Left ventricle myocardium inferior (tissue), 1 donor: ENCODE measurements at regions not wholly inside any gene's neighbourhood (a gene's known extent, or its start where the extent isn't known, plus 50 kb on each side); places are given as distances from the start of the nearest gene placed in this dataset.

Experiments
- DNase-seq: peaks from one replicate; pipeline ENCODE4 v3.0.0-alpha.2; 2020
- H3K27ac ChIP-seq: fragments of 200-600 bp; replicated peaks from 2 replicates; pipeline ENCODE4 v1.8.0; 2021
- H3K27me3 ChIP-seq: fragments of 200-600 bp; 2 replicates; pipeline ENCODE4 v1.8.0; 2021; ENCODE audit warnings: low read depth
- H3K36me3 ChIP-seq: fragments of 200-600 bp; 2 replicates; pipeline ENCODE4 v1.8.0; 2021
- H3K4me1 ChIP-seq: fragments of 200-600 bp; 2 replicates; pipeline ENCODE4 v1.8.0; 2021
- H3K4me3 ChIP-seq: fragments of 200-600 bp; 2 replicates; pipeline ENCODE4 v1.8.0; 2021; ENCODE audit warnings: mild to moderate bottlenecking, moderate library complexity
- H3K9me3 ChIP-seq: fragments of 200-600 bp; replicated peaks from 2 replicates; pipeline ENCODE4 v1.8.0; 2021
- intact Hi-C: fragments of 100-400 bp; cut with micrococcal nuclease; formaldehyde crosslinking; loops from one replicate; pipeline ENCODE4 v1.11.0; 2022
- TF ChIP-seq, protein P1 (sequence below): fragments of 200-600 bp; IDR thresholded peaks from 2 replicates; pipeline ENCODE4 v1.8.0; 2021; ENCODE audit warnings: antibody characterized with exemption, mild to moderate bottlenecking, borderline replicate concordance
- donor health status: DM: no; HTN: yes; CAD: no; lungs with severe emphysema.

DNA sequence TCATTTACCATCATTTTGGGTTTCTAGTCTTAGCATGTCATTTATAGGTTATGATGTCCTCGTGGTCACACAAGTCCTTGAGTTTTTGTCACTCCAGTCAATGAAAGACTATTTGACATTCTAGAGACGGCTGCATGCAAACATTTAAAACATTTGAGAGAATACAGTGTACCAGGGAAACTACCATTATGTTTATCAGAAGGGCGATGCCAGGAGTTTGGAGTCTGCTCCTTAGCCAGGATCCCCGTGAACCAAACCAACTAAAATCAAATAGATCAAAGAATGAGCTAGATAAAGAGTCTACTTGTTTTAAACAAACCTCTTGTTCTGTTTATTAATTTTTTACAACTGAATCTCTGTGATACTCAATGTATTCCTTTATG lies 122.6 kb downstream of the OLIG3 start:
- no peaks in the 10 kb centered on the region for H3K9me3 ChIP-seq
- no peak for DNase-seq
- intact Hi-C loops: no loop called here
- no peak overlapping the region for H3K4me3 ChIP-seq
- no peaks in the 10 kb centered on the region for H3K27me3 ChIP-seq
- TF ChIP-seq, protein P1, sequence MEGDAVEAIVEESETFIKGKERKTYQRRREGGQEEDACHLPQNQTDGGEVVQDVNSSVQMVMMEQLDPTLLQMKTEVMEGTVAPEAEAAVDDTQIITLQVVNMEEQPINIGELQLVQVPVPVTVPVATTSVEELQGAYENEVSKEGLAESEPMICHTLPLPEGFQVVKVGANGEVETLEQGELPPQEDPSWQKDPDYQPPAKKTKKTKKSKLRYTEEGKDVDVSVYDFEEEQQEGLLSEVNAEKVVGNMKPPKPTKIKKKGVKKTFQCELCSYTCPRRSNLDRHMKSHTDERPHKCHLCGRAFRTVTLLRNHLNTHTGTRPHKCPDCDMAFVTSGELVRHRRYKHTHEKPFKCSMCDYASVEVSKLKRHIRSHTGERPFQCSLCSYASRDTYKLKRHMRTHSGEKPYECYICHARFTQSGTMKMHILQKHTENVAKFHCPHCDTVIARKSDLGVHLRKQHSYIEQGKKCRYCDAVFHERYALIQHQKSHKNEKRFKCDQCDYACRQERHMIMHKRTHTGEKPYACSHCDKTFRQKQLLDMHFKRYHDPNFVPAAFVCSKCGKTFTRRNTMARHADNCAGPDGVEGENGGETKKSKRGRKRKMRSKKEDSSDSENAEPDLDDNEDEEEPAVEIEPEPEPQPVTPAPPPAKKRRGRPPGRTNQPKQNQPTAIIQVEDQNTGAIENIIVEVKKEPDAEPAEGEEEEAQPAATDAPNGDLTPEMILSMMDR: no peak
- no peak overlapping the region for H3K27ac ChIP-seq
- no peaks in the 10 kb centered on the region for H3K36me3 ChIP-seq
- H3K4me1 ChIP-seq: no peaks in the 10 kb centered on the region

DNA sequence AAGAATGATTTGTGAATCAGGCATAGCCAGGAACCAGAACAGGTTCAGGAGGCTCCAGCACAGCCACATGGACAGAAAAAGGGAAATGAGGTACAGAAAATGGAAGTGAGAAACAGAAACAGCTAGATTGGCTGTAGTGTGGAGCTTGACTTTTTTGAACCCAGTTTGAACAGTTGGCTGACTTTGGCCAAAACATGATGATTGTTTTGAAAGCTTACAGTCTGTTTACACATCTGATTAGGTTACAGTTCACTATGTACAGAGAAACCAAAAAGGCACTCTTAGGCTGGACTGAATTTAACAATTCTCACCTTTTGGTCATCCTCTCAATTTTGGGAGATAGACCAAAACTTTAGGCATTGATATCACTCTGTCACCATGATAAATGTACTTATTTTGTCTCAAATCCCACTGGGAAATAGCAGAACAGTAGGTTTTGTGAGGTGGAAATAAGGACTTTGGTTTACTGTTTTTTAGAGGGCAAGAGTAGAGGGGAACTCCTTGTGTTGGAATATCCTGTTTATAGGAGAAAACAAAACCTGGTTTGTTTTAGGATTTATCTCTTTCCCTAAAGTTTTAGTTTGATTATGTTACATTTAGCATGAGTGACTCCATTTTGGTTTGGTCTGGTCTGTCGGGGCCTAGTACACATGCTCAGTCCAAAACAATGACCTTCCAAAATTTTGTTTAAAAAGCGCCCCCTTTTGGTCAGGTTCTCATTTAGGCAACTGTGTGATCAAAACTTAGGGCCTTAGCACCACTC lies 123.1 kb downstream of the OLIG3 start:
- no peak for DNase-seq
- no peak overlapping the region for H3K4me3 ChIP-seq
- H3K27ac ChIP-seq: no peak overlapping the region
- intact Hi-C loops: no loop called here
- H3K36me3 ChIP-seq: no peaks in the 10 kb centered on the region
- no peaks in the 10 kb centered on the region for H3K4me1 ChIP-seq
- no peaks in the 10 kb centered on the region for H3K9me3 ChIP-seq
- no peaks in the 10 kb centered on the region for H3K27me3 ChIP-seq
- TF ChIP-seq, protein P1: no peak

DNA sequence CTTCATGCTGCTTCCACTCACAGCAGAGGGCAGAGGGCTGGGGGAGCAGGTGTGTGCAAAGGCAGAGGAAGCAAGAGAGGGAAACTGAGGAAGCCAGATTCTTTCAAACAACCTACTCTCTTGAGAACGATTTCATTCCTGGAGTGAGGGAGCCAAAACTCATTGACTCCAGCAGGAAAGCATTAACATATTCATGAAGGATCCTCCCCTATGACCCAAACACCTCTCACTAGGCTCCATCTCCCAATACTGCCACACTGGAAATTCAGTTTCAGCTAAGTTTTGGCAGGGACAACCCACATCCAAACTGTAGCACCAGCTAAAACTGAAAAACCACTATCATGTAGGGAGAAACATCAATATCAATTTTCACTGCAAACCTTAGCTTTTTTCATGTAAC lies 125.1 kb downstream of the OLIG3 start:
- no peaks in the 10 kb centered on the region for H3K36me3 ChIP-seq
- H3K27me3 ChIP-seq: no peaks in the 10 kb centered on the region
- no peaks in the 10 kb centered on the region for H3K4me1 ChIP-seq
- DNase-seq: no peak
- TF ChIP-seq, protein P1: no peak
- H3K9me3 ChIP-seq: no peaks in the 10 kb centered on the region
- intact Hi-C loops: no loop called here
- no peak overlapping the region for H3K27ac ChIP-seq
- no peak overlapping the region for H3K4me3 ChIP-seq

DNA sequence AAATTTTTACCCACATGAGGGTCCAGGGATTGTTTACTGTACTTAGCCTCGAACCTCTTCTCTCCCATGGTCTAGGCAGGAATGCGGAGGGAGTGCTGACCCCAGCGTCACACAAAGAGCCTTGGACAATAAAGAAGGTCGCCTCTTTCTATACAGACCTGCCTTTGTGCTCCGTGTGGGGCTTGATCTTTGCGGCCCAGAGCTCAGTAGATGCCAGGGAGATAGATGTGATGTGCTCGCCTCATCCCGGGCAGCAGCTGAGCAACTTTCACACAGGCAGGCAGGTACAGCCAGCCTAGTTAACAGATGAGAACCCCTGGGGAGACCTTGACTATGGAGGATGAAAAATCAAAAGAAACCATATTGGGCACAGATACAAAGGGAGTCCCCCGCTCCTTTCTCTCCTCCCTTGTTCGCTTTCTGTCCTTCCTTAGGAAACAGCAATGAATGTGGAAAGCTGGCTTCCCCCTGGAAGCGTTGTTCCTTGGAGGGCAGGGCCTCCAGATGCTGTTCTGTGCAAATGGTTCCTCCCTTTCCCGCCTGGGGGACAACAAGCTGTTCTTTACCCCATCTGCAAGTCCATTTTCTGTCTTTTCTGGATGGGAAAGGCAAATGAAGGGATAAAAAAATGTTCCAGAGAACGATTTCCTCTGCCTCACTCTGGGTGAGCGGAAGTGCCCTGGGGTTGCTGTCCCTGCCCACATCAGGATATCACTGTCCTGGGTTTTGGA lies 128.3 kb downstream of the OLIG3 start:
- TF ChIP-seq, protein P1: no peak
- H3K36me3 ChIP-seq: no peaks in the 10 kb centered on the region

DNA sequence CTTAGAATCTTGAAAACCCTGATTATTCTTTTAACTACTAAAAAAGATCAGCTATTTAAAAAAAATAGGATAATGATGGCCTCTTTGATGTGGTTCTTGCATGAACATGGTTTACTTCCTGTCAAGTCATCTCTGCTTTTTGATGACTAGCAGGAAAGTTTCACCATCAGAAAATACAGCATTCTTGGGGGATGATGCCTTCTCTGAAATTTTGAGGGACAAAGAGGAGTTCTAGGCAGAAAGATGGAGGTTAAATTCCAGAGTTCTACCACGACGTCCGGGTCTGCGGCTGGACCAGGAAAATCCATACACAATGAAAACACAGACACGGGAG lies 130.4 kb downstream of the OLIG3 start:
- no peak for DNase-seq
- TF ChIP-seq, protein P1: no peak
- H3K36me3 ChIP-seq: no peaks in the 10 kb centered on the region
- H3K27ac ChIP-seq: no peak overlapping the region
- H3K4me1 ChIP-seq: no peaks in the 10 kb centered on the region
- H3K4me3 ChIP-seq: no peak overlapping the region
- peaks cover 6% of the 10 kb centered on the region for H3K27me3 ChIP-seq
- H3K9me3 ChIP-seq: no peaks in the 10 kb centered on the region
- intact Hi-C loops: no loop called here

More for the DNA sequence above, 128.3 kb downstream of the OLIG3 start:
- H3K27me3 ChIP-seq: no peaks in the 10 kb centered on the region
- H3K4me1 ChIP-seq: no peaks in the 10 kb centered on the region
- H3K27ac ChIP-seq: no peak overlapping the region
- intact Hi-C loops: no loop called here
- no peak for DNase-seq
- no peak overlapping the region for H3K4me3 ChIP-seq
- H3K9me3 ChIP-seq: no peaks in the 10 kb centered on the region
